DMS114 treated with DMSO at 0.1 percent for 48 hours (cell line): ENCODE measurements at regions not wholly inside any gene's neighbourhood (a gene's known extent, or its start where the extent isn't known, plus 50 kb on each side); places are given as distances from the start of the nearest gene placed in this dataset.
"Not testable (repeated sequence)": the region's sequence is repeated elsewhere in the genome, so short reads cannot be mapped to it uniquely, and the experiment has no call there.

ENCODE experiments used
- DNase-seq: peaks from one replicate; lab custom pipeline; 2025; ENCODE audit not compliant: unreplicated experiment; lab: John Stamatoyannopoulos, UW

DNA sequence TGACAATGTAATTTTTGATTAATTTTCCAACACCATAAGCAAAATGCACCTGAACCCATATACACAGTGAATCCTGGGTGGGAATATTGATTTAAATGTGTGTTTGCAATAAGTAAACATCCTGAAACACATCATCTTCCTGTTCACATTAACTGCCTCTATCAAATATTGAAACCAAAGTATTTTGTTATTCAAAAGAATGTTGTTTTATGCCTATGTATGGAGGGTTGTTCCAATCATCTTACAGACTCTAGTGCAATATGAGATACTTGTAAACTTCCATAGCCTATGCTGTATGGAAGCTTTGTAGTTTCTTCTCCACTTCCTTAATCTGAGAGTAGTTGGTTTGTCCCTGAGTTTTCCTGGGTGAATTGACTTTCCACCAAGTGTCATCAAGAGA is 105.4 kb upstream of the SLC7A11 start:
- no peak for DNase-seq

DNA sequence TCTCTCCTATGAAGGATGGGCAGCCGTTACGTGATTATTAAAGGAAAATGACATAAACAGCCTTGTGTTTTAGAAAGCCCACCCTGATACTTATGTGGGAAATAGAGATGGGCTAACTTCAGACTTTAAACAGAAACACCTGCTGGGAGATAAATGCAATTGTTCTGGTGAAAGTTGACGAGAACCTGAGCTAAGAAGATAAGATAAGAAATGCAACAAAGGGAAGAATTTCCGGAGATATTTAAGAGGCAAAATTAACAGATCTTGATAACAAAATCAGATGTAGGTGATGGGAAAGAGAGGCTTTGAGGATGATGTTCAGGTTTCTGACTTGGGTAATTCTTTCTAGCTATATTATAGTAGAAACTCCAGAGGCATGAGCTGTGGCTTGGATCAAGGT is 102.7 kb upstream of the SLC7A11 start:
- no peak for DNase-seq

DNA sequence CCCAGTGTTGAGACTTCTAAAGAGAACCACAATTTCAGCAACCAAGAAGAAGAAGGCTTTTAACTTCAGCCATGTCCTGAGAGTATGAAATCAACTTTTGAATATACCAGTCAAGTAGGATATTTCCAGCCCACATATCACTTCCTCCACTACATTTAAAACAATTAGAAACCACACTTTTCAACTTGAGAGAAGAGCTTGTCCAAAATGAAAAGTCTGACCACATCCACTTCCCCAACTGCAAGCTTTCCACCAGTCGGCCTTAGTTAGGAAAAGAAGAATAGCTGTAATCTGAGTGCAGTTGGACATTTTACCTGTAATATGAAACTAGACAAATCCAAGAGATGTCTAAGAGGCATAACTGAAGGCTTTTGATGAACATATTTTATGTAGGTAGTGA is 101.9 kb upstream of the SLC7A11 start:
- no peak for DNase-seq

DNA sequence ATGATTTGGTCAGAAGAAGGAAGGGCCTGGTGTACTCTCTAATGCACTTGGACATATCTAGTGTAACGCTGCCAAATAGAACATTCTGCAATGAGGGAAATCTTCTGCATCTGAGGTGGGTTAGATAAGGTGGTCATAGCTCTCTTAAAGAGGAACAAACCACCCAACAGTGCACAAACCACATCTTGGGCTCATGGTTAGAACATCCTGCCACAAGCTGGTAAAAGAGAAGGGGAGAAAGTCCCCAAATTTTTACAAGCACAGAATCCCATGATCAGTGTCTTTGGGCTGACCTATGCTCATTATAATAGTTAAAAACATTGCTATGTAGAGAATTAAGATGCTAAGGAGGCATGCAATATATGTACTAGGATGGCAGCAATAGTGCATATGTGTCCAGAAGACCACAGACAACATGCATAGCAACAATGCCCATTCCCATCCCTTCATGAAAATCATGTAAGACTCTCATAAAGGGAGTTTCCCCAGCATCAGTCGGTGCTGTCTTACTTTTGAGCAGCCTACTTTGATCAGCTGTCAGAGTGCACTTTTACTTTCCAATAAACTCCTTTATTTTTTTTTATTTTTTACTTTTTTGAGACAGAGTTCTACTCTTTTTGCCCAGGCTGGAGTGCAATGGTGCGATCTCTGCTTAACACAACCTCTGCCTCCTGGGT is 99.7 kb upstream of the SLC7A11 start:
- DNase-seq, result no peak

DNA sequence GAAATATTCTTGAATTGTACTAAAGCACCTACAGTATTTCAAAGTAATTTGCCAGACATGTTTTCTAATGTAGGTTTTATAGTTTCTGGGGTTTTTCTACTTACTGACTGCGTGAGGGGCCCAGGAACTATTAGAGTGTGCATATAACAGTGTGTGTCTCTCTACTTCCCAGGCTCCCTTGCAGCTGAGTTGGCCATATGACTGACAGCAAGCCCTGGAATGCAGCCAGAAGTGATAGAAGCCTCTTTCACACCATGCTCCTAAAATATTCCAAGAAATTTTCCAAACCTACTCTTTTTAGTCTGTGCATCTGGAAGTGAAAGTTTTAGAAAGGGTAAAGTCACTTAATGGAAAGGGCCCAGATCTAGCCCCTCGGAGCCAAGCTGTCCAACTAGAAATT is 96.7 kb upstream of the SLC7A11 start:
- no peak for DNase-seq

DNA sequence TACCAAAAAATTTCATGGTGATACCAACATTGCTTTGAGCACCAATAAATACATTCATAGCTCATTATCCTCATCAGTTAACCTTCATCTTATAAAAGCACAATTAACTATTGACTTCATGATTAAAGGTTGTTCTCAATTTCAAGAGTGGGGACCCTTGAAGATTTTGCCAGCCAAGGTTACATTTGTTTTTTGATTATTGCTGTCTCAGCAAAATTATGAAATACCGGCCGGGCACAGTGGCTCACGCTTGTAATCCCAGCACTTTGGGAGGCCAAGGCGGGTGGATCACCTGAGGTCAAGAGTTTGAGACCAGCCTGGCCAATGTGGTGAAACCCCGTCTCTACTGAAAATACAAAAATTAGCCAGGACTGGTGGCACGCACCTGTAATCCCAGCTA is 96.1 kb upstream of the SLC7A11 start:
- not testable (repeated sequence) for DNase-seq

DNA sequence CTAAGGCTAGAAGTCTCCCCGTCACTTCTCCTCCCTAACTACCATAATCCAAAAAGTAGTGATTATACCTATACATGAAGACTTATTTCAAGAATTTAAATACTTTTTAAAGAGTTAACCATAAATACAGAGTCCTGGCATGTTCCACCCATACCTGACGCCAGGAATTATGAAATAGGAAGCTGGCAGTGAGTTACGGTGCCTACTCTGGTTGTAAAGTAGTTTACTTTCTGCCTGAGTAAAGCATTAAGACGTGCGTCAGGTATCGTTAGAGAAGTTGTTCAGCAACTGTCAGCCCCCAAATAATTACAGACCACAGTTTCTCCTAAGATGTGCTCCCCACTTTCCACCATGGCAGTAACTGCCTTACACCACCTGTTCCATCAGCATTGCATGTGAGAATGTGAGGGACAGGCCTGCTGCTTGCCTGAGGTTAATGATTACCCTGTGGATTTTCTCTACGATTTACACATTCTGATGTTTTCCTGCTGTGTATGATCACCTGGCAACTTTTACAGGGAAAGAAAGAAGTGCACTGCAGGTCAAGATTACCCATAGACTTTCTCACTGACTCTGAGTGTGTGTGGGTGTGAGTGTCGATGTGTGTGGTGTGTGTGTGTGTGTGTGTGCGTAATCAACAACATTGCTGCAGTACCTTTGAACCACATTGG is 92.3 kb upstream of the SLC7A11 start:
- no peak for DNase-seq

DNA sequence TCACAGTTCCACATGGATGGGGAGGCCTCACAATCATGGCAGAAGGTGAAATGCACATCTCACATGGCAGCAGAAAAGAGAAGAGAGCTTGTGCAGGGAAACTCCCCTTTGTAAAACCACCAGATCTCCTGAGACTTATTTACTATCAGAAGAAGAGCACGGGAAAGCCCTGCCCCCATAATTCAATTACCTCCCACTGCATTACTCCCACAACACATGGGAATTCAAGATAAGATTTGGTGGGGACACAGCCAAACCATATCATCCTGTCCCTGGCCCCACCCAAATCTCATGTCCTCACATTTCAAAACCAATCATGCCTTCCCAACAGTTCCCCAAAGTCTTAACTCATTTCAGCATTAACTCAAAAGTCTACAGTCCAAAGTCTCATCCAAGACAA is 90.3 kb upstream of the SLC7A11 start:
- DNase-seq, result not testable (repeated sequence)

DNA sequence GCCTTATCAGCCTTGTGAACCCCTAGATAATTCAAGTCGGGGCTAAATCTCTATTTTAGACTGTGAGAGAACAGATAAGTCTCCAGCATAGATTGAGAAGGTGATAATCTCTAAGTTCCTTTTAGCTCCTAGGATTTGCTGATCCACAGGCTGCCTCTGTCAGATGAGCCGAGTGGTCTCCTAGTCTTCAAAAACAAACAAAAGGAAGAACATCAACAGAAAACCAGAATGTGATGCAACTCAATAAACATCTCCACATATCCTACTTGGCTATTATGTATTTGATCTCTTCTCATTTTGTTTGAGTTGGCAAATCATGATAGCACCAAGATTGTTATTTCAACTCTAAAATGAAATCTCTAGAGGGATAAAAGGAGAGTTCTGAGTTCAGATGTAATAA is 88.4 kb upstream of the SLC7A11 start:
- no peak for DNase-seq

DNA sequence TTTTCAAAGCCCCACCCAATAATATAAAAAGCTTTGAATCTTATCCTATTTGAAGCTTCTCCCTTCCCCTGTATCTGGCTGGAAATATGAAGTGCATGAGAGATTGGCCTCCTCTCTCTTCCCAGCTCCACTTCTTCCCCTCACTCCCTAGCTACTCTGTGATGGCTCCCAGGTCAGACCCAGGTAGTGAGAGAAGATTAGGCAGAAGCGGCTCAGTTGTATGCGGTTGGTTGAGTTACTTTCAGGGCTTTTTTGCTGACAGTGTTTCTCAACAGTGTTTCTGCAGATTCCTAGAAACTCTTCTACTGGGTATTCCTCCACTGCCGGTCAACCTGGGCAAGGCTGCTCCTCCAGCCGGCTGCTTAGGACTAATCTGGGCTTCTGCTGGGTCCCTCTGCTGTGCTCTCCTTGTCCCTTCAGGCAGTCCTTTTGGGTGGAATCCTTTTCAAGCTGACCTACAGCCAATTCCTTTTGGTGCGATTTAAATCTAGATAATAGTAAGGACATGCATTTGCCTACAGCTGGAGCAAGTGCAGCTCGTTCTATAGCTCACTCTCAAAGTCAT is 87.4 kb upstream of the SLC7A11 start:
- DNase-seq, result no peak

DNA sequence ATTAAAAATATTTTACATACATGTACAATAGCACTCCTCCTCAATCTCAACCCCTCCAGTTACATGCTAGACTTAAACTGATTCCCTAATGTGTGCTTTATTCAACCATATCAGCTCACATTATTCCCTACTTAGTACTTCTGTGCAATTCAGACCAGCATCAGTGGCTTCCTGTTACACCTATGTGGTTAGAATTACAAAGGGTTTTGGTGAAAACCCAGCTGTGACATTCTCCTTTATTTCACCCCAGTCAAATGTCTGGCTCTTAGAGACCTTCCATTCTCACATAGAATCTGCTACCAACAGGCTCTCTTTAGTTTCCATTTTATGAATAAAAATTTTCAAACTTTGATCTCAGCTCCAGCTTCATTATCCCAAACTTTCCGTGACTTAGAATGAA is 85.2 kb upstream of the SLC7A11 start:
- DNase-seq, result no peak

DNA sequence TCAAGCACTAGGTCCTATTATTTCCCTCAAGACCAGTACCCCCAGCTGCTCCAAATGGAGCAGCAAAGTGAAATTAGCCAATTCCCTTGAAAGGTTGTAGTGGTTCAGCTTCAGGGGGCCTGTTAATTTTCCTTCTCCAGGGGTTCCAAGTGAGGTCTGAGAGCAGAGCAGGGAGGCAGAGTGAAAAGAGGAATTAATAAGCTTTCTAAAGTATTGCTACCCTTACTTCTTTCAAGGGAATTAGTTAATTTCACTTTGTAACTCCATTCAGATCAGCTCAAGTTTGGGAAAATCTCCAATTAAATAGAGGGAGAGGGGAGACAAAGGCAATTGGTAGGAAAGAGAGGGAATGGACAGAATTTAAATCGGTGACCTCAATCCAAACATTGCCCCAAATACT is 78.7 kb upstream of the SLC7A11 start:
- no peak for DNase-seq

DNA sequence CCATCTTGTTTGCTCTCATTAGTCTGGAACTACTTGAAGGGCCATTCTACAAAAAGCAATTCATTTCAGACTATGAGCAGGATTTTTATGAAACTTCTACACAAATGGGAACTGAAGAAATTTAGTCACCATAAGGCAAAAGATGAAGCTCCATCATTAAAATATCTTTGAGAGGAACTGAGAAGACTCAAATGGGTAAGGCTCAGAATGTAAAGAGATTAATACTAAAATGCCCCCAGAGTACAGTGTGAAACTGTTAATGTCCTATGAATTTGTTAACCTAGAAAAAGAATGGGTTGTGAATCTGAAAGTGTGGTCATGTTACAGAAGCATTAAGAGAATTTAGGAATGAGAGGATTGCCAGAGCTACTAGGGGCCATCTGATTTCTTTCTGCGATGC is 77.9 kb upstream of the SLC7A11 start:
- DNase-seq, result no peak

DNA sequence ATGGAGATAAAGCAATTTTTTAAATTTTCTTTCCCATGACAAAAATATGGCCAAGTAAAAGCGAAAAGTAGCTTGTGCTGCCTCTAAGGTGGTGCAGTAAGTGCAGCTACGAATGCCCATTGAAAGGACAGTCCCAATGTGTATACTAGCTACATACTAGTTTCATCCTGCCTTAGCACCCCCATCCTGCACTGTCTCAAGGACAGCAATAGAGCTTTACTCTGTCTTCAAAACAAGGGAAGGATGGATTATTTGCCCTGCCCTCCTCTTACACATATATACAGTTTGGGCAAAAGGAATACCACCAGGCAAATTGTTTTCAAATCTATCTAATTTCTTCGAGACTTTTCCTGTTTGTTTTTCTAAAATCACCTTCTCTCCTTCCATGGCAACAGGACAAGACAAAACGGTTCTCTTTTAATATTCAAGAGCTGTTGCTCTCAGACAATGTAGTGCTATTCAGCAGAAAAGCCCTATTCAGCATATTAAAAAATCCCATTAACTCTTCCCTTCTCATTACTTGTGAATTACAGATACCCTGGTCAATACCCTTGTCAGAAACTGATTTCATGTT is 75.1 kb upstream of the SLC7A11 start:
- no peak for DNase-seq

DNA sequence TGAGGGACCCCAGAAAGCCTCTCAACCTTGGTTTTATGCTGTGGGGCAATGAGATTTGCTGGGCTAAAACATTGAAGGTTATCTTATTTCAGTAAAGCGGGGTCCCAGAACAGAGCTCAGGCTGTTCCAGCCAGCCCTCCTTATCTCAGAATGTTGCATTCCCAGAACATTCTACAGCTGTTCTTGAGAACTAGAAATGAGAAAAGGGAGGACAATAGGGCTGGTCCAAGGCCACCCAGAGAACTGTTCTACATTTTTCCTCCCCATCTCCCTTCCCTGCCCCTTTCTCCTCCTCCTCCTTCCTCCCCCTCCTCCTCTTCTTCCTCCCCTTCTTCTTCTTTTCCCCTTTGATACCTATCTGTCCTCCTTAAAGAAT is 70.4 kb upstream of the SLC7A11 start:
- no peak for DNase-seq

DNA sequence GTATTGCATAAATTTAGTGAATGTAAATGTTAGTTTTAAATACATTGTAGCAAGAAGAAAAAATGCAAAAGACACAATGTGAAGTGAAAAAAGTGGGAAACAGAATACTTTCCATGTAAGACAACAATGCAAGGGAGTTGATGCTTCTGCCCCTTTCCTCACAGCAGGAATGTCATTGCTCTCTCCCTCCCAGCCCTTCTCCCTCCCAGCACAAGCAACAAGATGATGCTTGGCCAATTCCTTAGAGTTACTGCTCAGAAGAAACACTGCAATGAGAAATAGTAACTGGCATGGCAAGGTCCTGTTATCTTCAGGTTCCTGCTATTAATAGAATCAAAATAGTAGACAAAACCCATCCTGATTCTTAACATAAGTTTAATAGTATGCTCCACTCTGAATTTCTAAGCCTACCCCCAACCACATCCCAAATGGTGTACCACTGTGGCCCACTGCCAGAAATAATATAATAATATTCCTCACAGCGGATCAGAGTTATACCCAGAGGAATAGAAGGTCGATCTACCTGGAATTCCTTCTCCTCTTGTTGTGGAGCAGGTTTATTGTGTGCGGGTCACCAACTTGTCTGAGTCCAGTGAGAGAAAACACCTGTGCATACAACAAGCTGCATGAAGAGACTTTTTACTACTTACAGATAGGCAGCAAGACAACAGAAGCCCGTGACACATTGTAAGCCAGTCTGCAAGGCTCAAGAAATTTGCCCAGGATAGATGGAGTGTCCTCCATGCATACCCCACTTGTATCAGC is 69.8 kb upstream of the SLC7A11 start:
- no peak for DNase-seq

DNA sequence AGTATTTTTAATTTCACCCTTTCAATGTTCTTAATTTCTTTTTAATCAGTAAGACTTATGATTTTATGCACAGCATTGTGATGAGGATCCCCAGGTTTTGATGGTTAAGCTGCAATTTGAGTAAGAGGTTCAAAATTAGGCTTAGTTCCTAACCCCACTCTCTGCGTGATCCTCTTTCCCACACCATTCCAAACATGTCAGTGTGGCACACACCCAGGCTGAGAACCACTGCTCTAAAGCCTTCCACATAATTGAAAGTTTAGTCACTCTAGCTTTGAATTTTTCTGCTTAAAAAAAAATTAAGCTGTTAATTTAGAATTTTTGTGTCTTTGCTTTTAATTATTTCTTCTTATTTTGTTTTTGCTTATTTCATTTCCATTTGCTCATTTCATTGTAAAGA is 68.8 kb upstream of the SLC7A11 start:
- DNase-seq, result no peak

DNA sequence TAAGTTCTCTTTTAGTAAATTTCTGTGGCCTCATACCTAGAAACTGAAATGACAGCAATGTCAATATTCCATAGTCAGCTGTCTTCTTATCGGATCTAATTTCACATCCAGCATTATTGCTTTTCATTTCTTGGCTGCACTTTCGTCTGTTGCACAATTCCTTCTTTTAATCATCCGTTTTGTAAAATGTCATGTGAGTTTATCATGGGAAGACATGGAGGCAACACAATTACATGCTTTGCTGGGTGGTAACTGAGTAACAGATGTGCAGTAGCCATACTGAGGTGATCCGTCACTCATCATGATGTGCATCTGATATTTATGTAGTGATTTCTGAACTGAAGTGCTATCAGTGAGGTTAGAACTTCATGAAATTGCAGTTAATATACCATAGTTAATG is 68.3 kb upstream of the SLC7A11 start:
- DNase-seq, result no peak

DNA sequence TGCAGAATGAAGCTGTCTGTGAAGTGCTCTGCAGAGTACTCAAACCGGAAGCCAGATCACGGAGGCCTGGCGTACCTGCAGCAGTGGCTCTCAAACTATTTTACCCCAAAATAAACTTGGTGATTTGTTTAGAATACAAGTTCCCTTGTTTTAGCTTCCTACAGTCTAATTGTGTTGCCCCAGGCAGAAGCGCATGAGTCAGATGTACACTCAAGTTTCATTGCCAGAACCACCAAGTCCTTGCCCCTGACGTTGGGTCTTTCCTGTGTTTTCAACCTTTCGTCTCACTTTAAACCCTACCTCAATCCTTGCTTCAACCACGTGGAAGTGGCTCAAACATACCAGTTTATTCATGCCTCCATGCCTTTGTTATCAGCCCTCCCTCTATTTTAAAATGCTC is 66.2 kb upstream of the SLC7A11 start:
- no peak for DNase-seq

DNA sequence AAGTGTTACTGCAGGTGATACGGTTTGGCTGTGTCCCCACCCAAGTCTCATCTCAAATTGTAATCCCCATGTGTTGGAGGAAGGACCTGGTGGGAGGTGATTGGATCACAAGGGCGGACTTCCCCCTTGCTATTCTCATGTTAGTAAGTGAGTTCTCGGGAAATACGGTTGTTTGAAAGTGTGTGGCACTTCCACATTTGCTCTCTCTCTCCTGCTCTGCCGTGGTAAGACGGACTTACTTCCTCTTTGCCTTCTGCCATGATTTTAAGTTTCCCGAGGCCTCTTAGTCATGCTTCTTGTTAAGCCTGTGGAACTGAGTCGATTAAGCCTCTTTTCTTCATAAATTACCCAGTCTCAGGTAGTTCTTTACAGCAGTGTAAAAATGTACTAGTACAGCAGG is 65.2 kb upstream of the SLC7A11 start:
- DNase-seq, result no peak

DNA sequence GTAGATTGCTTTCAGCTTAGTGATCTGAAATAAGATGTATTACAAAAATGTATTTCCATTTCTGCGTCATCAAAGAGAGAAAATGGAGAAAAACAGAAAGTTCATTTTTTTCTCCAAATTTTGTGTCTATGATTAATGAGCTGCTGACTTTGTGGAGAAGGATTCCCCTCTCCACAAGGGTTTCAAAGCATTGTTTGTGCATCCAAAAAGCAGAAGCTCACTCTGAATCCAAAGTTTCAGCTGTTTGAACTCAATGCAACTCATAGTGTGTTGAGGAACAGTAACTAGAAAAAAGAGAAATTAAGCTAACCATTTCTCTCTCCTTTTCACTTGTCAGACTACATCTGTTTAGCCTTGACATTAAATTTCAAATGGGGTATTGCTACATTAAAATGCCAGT is 62.9 kb upstream of the SLC7A11 start:
- DNase-seq, result no peak

DNA sequence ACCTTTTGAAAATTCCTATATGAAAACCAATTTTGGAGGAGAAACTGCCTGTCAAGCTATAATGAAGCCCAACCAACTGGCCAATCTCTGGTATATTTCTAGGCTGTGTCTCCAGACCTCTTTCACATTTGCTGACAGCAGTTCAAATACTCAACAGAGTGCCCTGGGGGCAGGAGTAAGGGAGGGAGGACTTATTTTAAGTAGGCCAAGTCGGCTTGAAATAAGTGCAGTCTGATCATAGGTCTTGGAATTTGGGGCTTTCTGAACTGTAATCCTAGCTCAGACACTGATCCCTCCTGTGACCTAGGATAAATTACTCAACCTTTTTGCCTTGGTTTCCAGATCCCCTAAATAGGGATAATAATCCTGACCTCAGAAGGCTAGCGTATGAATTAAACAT is 59.4 kb upstream of the SLC7A11 start:
- no peak for DNase-seq
